Muscle of leg (tissue), 3 donors: ENCODE measurements at regions not wholly inside any gene's neighbourhood (a gene's known extent, or its start where the extent isn't known, plus 50 kb on each side); places are given as distances from the start of the nearest gene placed in this dataset.
A peak's percentile ranks its signal among the peaks of the same experiment; 100 is the strongest.
"Not testable (repeated sequence)": the region's sequence is repeated elsewhere in the genome, so short reads cannot be mapped to it uniquely, and the experiment has no call there.

ENCODE experiments used
- DNase-seq: peaks from one replicate; pipeline ENCODE4 v3.0.0; 2013
- H3K27ac ChIP-seq: one replicate; pipeline ENCODE4 v1.5.1; 2013; ENCODE audit warnings: mild to moderate bottlenecking, low read length, control low read depth
- H3K27me3 ChIP-seq: one replicate; pipeline ENCODE4 v1.6.1; 2013; ENCODE audit warnings: low read length; ENCODE audit not compliant: control insufficient read depth, insufficient read depth
- H3K36me3 ChIP-seq: one replicate; pipeline ENCODE4 v1.6.1; 2013; ENCODE audit warnings: low read length; ENCODE audit not compliant: control insufficient read depth, insufficient read depth
- H3K4me1 ChIP-seq: one replicate; pipeline ENCODE4 v1.6.1; 2013; ENCODE audit warnings: low read length; ENCODE audit not compliant: control insufficient read depth, insufficient read depth
- H3K4me3 ChIP-seq: one replicate; pipeline ENCODE4 v1.5.1; 2013; ENCODE audit warnings: low read length, control low read depth
- H3K9me3 ChIP-seq: replicated peaks from 2 replicates; pipeline ENCODE4 v1.6.1; 2013; ENCODE audit warnings: low read depth, low read length; ENCODE audit not compliant: control insufficient read depth
- WGBS: methylation state at CpG from one replicate; pipeline ENCODE4 v1.1.5; 2013; ENCODE audit warnings: missing lambda C conversion rate; ENCODE audit not compliant: insufficient coverage; 5-methylcytosine and 5-hydroxymethylcytosine counted together

- no peak overlapping the region for H3K4me3 ChIP-seq
- no peaks in the 10 kb centered on the region for H3K27me3 ChIP-seq
- 100% methylated on average over 1 of the region's 2 CpGs for WGBS
- no peaks in the 10 kb centered on the region for H3K36me3 ChIP-seq
- no peak for DNase-seq
- H3K9me3 ChIP-seq: no peaks in the 10 kb centered on the region
- no peak overlapping the region for H3K27ac ChIP-seq
- no peaks in the 10 kb centered on the region for H3K4me1 ChIP-seq
Observed at GRCh38 chr6:130624046-130624445, 203.2 kb upstream of the SMLR1 start.

- Histone ChIP-seq H3K36me3 (no peaks in the 10 kb centered on the region), H3K27me3 (no peaks in the 10 kb centered on the region), H3K9me3 (no peaks in the 10 kb centered on the region), H3K4me3 (no peak overlapping the region), H3K27ac (no peak overlapping the region), H3K4me1 (no peaks in the 10 kb centered on the region)
- WGBS: 8% methylated on average over 1 of the region's 3 CpGs
- peak; percentile 18 for DNase-seq
Observed at GRCh38 chr6:130625825-130626527, 201.2 kb upstream of the SMLR1 start.

DNA sequence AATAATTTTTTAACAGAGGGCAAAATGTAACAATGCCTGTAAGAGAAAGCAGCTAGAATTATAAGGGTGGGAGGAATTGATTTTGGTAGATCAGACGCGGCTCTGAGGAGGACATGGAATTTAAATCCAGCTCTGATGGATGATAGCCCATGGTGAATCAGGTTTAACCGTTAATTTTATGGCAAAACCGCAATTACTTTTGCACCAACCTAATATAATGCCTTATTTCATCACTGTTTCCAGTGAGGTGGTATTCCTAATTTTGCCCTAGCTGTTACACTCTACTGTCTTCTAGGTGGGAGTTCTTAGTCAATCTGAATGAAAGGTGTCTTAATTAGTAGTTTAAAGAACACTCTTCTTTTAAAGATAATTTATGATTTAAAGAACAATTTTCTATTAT, 198.3 kb upstream of the SMLR1 start:
- Histone ChIP-seq H3K27me3 (no peaks in the 10 kb centered on the region), H3K4me3 (no peak overlapping the region), H3K9me3 (no peaks in the 10 kb centered on the region), H3K4me1 (peaks cover 2% of the 10 kb centered on the region), H3K36me3 (no peaks in the 10 kb centered on the region), H3K27ac (no peak overlapping the region)
- DNase-seq: no peak
- 89% methylated on average over 2 of the region's 4 CpGs for WGBS

- H3K4me3 ChIP-seq: no peak overlapping the region
- no peaks in the 10 kb centered on the region for H3K36me3 ChIP-seq
- no peak for DNase-seq
- H3K9me3 ChIP-seq: no peaks in the 10 kb centered on the region
- no peaks in the 10 kb centered on the region for H3K27me3 ChIP-seq
- H3K27ac ChIP-seq: no peak overlapping the region
- H3K4me1 ChIP-seq: peaks cover 2% of the 10 kb centered on the region
Observed at GRCh38 chr6:130629640-130630039, 197.6 kb upstream of the SMLR1 start.

- DNase-seq: peak; percentile 60
Observed at GRCh38 chr6:130632277-130632676, 194.9 kb upstream of the SMLR1 start.

DNA sequence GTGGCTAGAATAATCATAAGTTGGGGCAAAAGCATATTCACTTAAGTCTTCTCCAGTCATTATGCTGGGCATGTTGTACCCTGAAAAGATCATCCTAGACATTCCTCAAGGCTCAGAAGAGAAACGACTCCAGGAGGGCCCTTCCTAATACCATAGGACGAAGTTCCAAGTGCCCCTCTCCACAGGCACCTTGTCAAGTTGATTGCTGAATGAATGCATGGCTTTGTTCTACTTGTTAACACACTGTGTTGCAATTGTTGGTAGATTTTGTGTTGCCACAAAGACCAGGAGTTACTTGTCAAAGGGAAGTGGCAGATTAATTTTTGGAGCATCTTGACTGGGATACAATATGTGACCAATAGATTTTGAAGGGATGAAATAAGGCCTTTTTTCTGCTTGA, 194.3 kb upstream of the SMLR1 start:
- WGBS: no CpG with 5 or more reads among the region's 2 CpGs
- DNase-seq: no peak
- no peaks in the 10 kb centered on the region for H3K36me3 ChIP-seq
- no peak overlapping the region for H3K4me3 ChIP-seq
- no peak overlapping the region for H3K27ac ChIP-seq
- no peaks in the 10 kb centered on the region for H3K9me3 ChIP-seq
- peaks cover 2% of the 10 kb centered on the region for H3K4me1 ChIP-seq
- no peaks in the 10 kb centered on the region for H3K27me3 ChIP-seq

More at GRCh38 chr6:130632277-130632676, 194.9 kb upstream of the SMLR1 start:
- Histone ChIP-seq H3K27ac (no peak overlapping the region), H3K27me3 (no peaks in the 10 kb centered on the region), H3K36me3 (no peaks in the 10 kb centered on the region), H3K4me3 (no peak overlapping the region), H3K4me1 (peaks cover 2% of the 10 kb centered on the region), H3K9me3 (no peaks in the 10 kb centered on the region)
- 78% methylated on average over 6 of the region's 9 CpGs for WGBS

DNA sequence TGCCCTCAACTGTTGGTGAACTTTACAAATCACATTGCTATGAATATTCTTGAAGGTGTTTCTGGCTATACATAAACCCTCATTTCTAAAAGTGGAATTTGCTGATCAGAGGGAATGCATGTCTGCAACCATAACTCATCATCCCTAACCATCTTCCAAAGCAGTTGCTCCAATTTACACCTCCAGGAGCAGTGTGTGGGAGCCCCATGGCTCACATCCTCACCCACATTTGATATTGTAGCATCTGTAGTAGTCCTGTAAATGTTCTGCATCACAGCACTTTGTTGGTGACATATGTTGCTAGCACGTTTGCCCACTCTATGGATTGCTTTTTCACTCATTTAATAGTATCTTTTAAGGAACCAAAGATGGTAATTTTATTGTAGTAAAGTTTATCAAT, 183.8 kb upstream of the SMLR1 start:
- Histone ChIP-seq H3K4me3 (no peak overlapping the region), H3K27me3 (no peaks in the 10 kb centered on the region), H3K4me1 (no peaks in the 10 kb centered on the region), H3K9me3 (peaks cover 12% of the 10 kb centered on the region), H3K27ac (no peak overlapping the region), H3K36me3 (no peaks in the 10 kb centered on the region)
- no peak for DNase-seq
- no CpG with 5 or more reads among the region's 1 CpG for WGBS

DNA sequence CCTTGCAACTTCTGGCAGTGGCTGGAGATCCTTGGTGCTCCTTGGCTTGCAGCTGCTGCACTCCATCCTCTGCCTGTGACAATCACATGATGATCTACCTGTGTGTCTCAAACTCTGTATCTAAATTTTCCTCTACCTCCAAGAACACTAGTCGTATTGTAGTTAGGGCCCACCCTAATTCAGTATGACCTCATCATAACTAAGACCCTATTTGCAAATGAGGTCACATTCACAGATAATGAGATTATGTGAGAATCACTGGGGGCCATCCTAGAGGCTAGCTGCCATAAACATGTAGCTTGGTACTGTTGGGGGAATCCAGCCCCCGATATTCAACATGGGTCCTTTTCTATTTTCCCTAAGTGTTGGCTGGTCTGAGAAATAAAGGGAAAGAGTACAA, 183.0 kb upstream of the SMLR1 start:
- Histone ChIP-seq H3K9me3 (peaks cover 10% of the 10 kb centered on the region), H3K4me3 (no peak overlapping the region), H3K27ac (no peak overlapping the region), H3K36me3 (no peaks in the 10 kb centered on the region), H3K27me3 (no peaks in the 10 kb centered on the region), H3K4me1 (no peaks in the 10 kb centered on the region)
- no peak for DNase-seq
- WGBS: no CpG with 5 or more reads among the region's 2 CpGs

GRCh38 chr6:130644769-130645168, 182.4 kb upstream of the SMLR1 start:
- H3K27me3 ChIP-seq, H3K9me3 ChIP-seq, H3K36me3 ChIP-seq, H3K4me1 ChIP-seq, H3K4me3 ChIP-seq, DNase-seq, H3K27ac ChIP-seq: not testable (repeated sequence)
- WGBS: no CpG with 5 or more reads among the region's 3 CpGs

- no peak overlapping the region for H3K27ac ChIP-seq
- H3K36me3 ChIP-seq: no peaks in the 10 kb centered on the region
- no peak for DNase-seq
- no peak overlapping the region for H3K4me3 ChIP-seq
- no peaks in the 10 kb centered on the region for H3K27me3 ChIP-seq
- peaks cover 10% of the 10 kb centered on the region for H3K9me3 ChIP-seq
- H3K4me1 ChIP-seq: no peaks in the 10 kb centered on the region
Observed at GRCh38 chr6:130647246-130647645, 180.0 kb upstream of the SMLR1 start.

GRCh38 chr6:130655586-130655985, 171.6 kb upstream of the SMLR1 start:
- Histone ChIP-seq H3K4me3 (no peak overlapping the region), H3K9me3 (no peaks in the 10 kb centered on the region), H3K4me1 (no peaks in the 10 kb centered on the region), H3K27ac (no peak overlapping the region), H3K27me3 (no peaks in the 10 kb centered on the region), H3K36me3 (no peaks in the 10 kb centered on the region)
- no peak for DNase-seq
- no CpG with 5 or more reads among the region's 1 CpG for WGBS
